Neural cell (in vitro differentiated cells): ENCODE measurements at regions not wholly inside any gene's neighbourhood (a gene's known extent, or its start where the extent isn't known, plus 50 kb on each side); places are given as distances from the start of the nearest gene placed in this dataset.

Source experiments
- H2AFZ ChIP-seq: fragments of 200-600, 300-800 bp; sonication (generic), shearing (Covaris generic); 2 replicates; pipeline ENCODE4 v1.6.0; 2014; ENCODE audit warnings: low read depth, mild to moderate bottlenecking, antibody characterized with exemption, low read length, moderate library complexity
- H3F3A ChIP-seq: fragments of 200-600 bp; shearing (Covaris generic); 2 replicates; pipeline ENCODE4 v1.6.1; 2016; ENCODE audit warnings: mild to moderate bottlenecking, moderate library complexity, mixed read lengths, antibody characterized with exemption, low read length; ENCODE audit not compliant: insufficient read depth, poor library complexity, severe bottlenecking
- H3K27ac ChIP-seq: fragments of 200-600, 300-800 bp; sonication (generic), shearing (Covaris generic); 2 replicates; pipeline ENCODE4 v1.5.1; 2014; ENCODE audit warnings: mild to moderate bottlenecking, low read length, moderate library complexity
- H3K27me3 ChIP-seq: fragments of 300-800, 200-600 bp; sonication (generic), shearing (Covaris generic); 2 replicates; pipeline ENCODE4 v1.6.0; 2014; ENCODE audit warnings: mild to moderate bottlenecking, low read depth, low read length, moderate library complexity; ENCODE audit not compliant: insufficient read depth
- H3K36me3 ChIP-seq: fragments of 300-800, 200-600 bp; sonication (generic), shearing (Covaris generic); 2 replicates; pipeline ENCODE4 v1.5.1; 2014; ENCODE audit warnings: mild to moderate bottlenecking, antibody characterized with exemption, low read length, moderate library complexity; ENCODE audit not compliant: insufficient read depth
- H3K4me2 ChIP-seq: fragments of 300-800, 200-600 bp; sonication (generic), shearing (Covaris generic); 2 replicates; pipeline ENCODE4 v1.6.0; 2014; ENCODE audit warnings: mild to moderate bottlenecking, low read length
- H3K4me3 ChIP-seq: fragments of 300-800, 200-600 bp; sonication (generic), shearing (Covaris generic); 2 replicates; pipeline ENCODE4 v1.5.1; 2014; ENCODE audit warnings: mild to moderate bottlenecking, low read length, moderate library complexity
- H3K79me2 ChIP-seq: fragments of 200-600 bp; shearing (Covaris generic); replicated peaks from 2 replicates; pipeline ENCODE4 v1.6.0; 2014; ENCODE audit warnings: mild to moderate bottlenecking, low read length, moderate library complexity; ENCODE audit not compliant: insufficient read depth
- H3K9ac ChIP-seq: fragments of 300-800, 200-600 bp; sonication (generic), shearing (Covaris generic); 2 replicates; pipeline ENCODE4 v1.6.1; 2016; ENCODE audit warnings: mild to moderate bottlenecking, low read length, mixed read lengths
- H3K9me2 ChIP-seq: fragments of 200-600 bp; shearing (Covaris generic); 2 replicates; pipeline ENCODE4 v1.6.1; 2016; ENCODE audit warnings: mild to moderate bottlenecking, low read length, mixed read lengths; ENCODE audit not compliant: insufficient read depth
- H3K9me3 ChIP-seq: fragments of 200-600, 300-800 bp; sonication (generic), shearing (Covaris generic); 2 replicates; pipeline ENCODE4 v1.6.1; 2016; ENCODE audit warnings: mild to moderate bottlenecking, mixed run types, low read length, moderate library complexity, mixed read lengths
- H4K20me1 ChIP-seq: fragments of 200-600 bp; shearing (Covaris generic); 2 replicates; pipeline ENCODE4 v1.6.1; 2016; ENCODE audit warnings: mild to moderate bottlenecking, mixed run types; ENCODE audit not compliant: insufficient read depth
- EP300 ChIP-seq: fragments of 450-650 bp; conservative IDR thresholded peaks from 2 replicates; pipeline ENCODE4 v1.6.1; 2014; ENCODE audit warnings: antibody characterized with exemption, mild to moderate bottlenecking, moderate library complexity; ENCODE audit not compliant: poor library complexity, severe bottlenecking
- EZH2 ChIP-seq: fragments of 200-600, 300-800 bp; shearing (Covaris generic), sonication (generic); IDR thresholded peaks from 2 replicates; pipeline ENCODE4 v1.6.1; 2014; ENCODE audit warnings: antibody characterized with exemption, low read length, borderline replicate concordance, mild to moderate bottlenecking; ENCODE audit not compliant: insufficient read depth, poor library complexity, severe bottlenecking
- MXI1 ChIP-seq: fragments of 450-650 bp; conservative IDR thresholded peaks from 2 replicates; pipeline ENCODE4 v1.6.1; 2014; ENCODE audit warnings: antibody characterized with exemption, mild to moderate bottlenecking; ENCODE audit not compliant: poor library complexity, severe bottlenecking
- POLR2AphosphoS5 ChIP-seq: IDR thresholded peaks from 2 replicates; pipeline ENCODE4 v1.6.1; 2012
- RAD21 ChIP-seq: fragments of 450-650 bp; conservative IDR thresholded peaks from 2 replicates; pipeline ENCODE4 v1.6.1; 2014; ENCODE audit warnings: antibody characterized with exemption, mild to moderate bottlenecking, moderate library complexity
- SMC3 ChIP-seq: fragments of 450-650 bp; conservative IDR thresholded peaks from 2 replicates; pipeline ENCODE4 v1.6.1; 2014; ENCODE audit warnings: antibody characterized with exemption, mild to moderate bottlenecking, moderate library complexity; ENCODE audit not compliant: poor library complexity
- TAF1 ChIP-seq: IDR thresholded peaks from 2 replicates; pipeline ENCODE4 v1.6.1; 2012; ENCODE audit warnings: low read depth
- TF ChIP-seq, protein P1 (sequence below): IDR thresholded peaks from 2 replicates; pipeline ENCODE4 v1.6.1; 2012; ENCODE audit warnings: borderline replicate concordance
- TF ChIP-seq, protein P2 (sequence below): fragments of 450-650 bp; IDR thresholded peaks from 2 replicates; pipeline ENCODE4 v1.5.1; 2014; ENCODE audit warnings: antibody characterized with exemption, mild to moderate bottlenecking, moderate library complexity; ENCODE audit not compliant: poor library complexity, severe bottlenecking

DNA sequence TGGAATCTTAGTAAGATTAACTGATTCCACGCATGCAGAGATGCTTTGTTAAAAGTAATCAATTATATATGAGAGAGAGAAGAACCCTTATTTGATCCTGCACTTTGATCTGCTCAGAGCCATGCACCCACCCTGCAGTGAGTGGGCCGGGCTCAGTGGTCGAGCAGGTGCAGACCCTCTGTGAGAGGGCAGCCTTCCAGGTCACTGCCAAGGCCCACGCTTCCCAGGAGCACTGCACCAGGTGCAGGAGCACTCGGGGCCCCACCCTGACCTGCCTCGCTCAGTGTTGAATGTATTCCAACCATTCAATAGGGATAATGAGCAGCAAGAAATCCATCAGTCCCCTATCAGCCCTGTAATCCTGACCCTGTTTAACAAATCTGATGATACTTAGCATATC, 126.9 kb downstream of the TMEM200C start:
- Histone ChIP-seq H3K4me3 (no peak overlapping the region), H3K27ac (no peak overlapping the region), H3F3A (no peaks in the 10 kb centered on the region), H3K27me3 (no peaks in the 10 kb centered on the region), H3K9me3 (no peaks in the 10 kb centered on the region), H3K4me2 (no peak overlapping the region), H3K79me2 (no peaks in the 10 kb centered on the region), H3K36me3 (no peaks in the 10 kb centered on the region), H2AFZ (no peak overlapping the region), H4K20me1 (no peaks in the 10 kb centered on the region), H3K9ac (no peak overlapping the region), H3K9me2 (no peaks in the 10 kb centered on the region)
- TF ChIP-seq RAD21, result no peak
- TF ChIP-seq, protein P1, sequence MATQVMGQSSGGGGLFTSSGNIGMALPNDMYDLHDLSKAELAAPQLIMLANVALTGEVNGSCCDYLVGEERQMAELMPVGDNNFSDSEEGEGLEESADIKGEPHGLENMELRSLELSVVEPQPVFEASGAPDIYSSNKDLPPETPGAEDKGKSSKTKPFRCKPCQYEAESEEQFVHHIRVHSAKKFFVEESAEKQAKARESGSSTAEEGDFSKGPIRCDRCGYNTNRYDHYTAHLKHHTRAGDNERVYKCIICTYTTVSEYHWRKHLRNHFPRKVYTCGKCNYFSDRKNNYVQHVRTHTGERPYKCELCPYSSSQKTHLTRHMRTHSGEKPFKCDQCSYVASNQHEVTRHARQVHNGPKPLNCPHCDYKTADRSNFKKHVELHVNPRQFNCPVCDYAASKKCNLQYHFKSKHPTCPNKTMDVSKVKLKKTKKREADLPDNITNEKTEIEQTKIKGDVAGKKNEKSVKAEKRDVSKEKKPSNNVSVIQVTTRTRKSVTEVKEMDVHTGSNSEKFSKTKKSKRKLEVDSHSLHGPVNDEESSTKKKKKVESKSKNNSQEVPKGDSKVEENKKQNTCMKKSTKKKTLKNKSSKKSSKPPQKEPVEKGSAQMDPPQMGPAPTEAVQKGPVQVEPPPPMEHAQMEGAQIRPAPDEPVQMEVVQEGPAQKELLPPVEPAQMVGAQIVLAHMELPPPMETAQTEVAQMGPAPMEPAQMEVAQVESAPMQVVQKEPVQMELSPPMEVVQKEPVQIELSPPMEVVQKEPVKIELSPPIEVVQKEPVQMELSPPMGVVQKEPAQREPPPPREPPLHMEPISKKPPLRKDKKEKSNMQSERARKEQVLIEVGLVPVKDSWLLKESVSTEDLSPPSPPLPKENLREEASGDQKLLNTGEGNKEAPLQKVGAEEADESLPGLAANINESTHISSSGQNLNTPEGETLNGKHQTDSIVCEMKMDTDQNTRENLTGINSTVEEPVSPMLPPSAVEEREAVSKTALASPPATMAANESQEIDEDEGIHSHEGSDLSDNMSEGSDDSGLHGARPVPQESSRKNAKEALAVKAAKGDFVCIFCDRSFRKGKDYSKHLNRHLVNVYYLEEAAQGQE, result no peak
- TF ChIP-seq EP300, result no peak
- TF ChIP-seq, protein P2, sequence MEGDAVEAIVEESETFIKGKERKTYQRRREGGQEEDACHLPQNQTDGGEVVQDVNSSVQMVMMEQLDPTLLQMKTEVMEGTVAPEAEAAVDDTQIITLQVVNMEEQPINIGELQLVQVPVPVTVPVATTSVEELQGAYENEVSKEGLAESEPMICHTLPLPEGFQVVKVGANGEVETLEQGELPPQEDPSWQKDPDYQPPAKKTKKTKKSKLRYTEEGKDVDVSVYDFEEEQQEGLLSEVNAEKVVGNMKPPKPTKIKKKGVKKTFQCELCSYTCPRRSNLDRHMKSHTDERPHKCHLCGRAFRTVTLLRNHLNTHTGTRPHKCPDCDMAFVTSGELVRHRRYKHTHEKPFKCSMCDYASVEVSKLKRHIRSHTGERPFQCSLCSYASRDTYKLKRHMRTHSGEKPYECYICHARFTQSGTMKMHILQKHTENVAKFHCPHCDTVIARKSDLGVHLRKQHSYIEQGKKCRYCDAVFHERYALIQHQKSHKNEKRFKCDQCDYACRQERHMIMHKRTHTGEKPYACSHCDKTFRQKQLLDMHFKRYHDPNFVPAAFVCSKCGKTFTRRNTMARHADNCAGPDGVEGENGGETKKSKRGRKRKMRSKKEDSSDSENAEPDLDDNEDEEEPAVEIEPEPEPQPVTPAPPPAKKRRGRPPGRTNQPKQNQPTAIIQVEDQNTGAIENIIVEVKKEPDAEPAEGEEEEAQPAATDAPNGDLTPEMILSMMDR, result no peak
- TF ChIP-seq TAF1, result no peak
- TF ChIP-seq POLR2AphosphoS5, result no peak
- TF ChIP-seq SMC3, result no peak
- no peak for TF ChIP-seq EZH2
- TF ChIP-seq MXI1, result no peak

DNA sequence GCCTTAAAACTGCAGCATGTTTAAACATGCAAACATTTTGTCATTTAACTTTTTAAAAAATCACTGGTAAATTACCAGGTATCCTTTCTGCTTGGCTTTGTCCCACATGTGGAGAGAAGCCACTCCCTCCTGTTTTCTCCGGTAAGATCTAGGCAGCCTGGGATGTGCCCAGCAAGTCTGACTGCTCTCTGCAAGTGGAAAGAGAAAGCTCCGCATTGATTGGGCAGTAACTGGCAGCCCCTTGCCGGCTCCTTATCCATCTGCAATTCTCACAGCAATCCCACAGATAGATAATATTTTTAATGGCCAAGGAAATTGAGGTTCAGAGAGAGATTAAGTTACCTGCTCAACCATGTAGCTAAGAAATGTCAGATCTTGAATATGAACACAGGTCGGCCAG, 136.1 kb downstream of the TMEM200C start:
- no peaks in the 10 kb centered on the region for H3F3A ChIP-seq
- no peaks in the 10 kb centered on the region for H3K9me2 ChIP-seq
- no peaks in the 10 kb centered on the region for H3K36me3 ChIP-seq
- H3K9ac ChIP-seq, result no peak overlapping the region
- no peak overlapping the region for H3K27ac ChIP-seq
- H3K4me3 ChIP-seq, result no peak overlapping the region
- H3K4me2 ChIP-seq, result no peak overlapping the region
- no peaks in the 10 kb centered on the region for H3K27me3 ChIP-seq
- H4K20me1 ChIP-seq, result no peaks in the 10 kb centered on the region
- TF ChIP-seq RAD21 (no peak), MXI1 (no peak), SMC3 (no peak), POLR2AphosphoS5 (no peak), TAF1 (no peak), EP300 (no peak), EZH2 (no peak)
- TF ChIP-seq, protein P1, result no peak
- TF ChIP-seq, protein P2, result no peak
- H3K79me2 ChIP-seq, result no peaks in the 10 kb centered on the region
- no peaks in the 10 kb centered on the region for H3K9me3 ChIP-seq
- no peak overlapping the region for H2AFZ ChIP-seq
